CD4-positive, CD25-positive, alpha-beta regulatory T cell (primary cell): ENCODE measurements at regions not wholly inside any gene's neighbourhood (a gene's known extent, or its start where the extent isn't known, plus 50 kb on each side); places are given as distances from the start of the nearest gene placed in this dataset.

Source experiments
- ATAC-seq, 2 donors: fragments of 150-1000 bp; cut with Tn5 transposase; one replicate each; pipeline ENCODE4 v1.10.0; 2021; ENCODE audit warnings: low read depth in 2 of 2, moderate number of reproducible peaks in 2 of 2, moderate library complexity in 1 of 2
- DNase-seq, 3 donors: peaks; one replicate each; pipeline versions ENCODE4 v3.0.0 to v3.0.0-alpha.2; 2012 to 2022; ENCODE audit warnings: mixed read lengths in 1 of 3
- H3K27ac ChIP-seq: one replicate; pipeline ENCODE4 v1.7.0; 2013; ENCODE audit warnings: mild to moderate bottlenecking, low read length; ENCODE audit not compliant: insufficient read depth, poor library complexity, severe bottlenecking
- H3K27me3 ChIP-seq: one replicate; pipeline ENCODE4 v1.7.0; 2013; ENCODE audit warnings: low read length; ENCODE audit not compliant: control insufficient read depth, insufficient read depth
- H3K36me3 ChIP-seq: one replicate; pipeline ENCODE4 v1.7.0; 2013; ENCODE audit warnings: mild to moderate bottlenecking, low read length, moderate library complexity; ENCODE audit not compliant: control insufficient read depth, insufficient read depth
- H3K4me1 ChIP-seq: 2 replicates; pipeline ENCODE4 v1.7.0; 2013; ENCODE audit warnings: mild to moderate bottlenecking, low read length; ENCODE audit not compliant: insufficient read depth, control insufficient read depth, poor library complexity, severe bottlenecking
- H3K4me3 ChIP-seq: one replicate; pipeline ENCODE4 v1.7.0; 2013; ENCODE audit warnings: low read depth, mild to moderate bottlenecking, low read length, moderate library complexity
- H3K9me3 ChIP-seq, 2 experiments: 1 replicate in 1 of 2; 2 replicates in 1 of 2; pipeline ENCODE4 v1.7.0; 2013; ENCODE audit warnings: low read length in 2 of 2, mild to moderate bottlenecking in 1 of 2, moderate library complexity in 1 of 2; ENCODE audit not compliant: control insufficient read depth in 2 of 2
- H3K27ac Mint-ChIP-seq, 3 donors: one replicate each; pipeline ENCODE4 v1.8.0; 2020 to 2022; ENCODE audit warnings: mild to moderate bottlenecking in 3 of 3, mixed read lengths in 3 of 3, moderate library complexity in 2 of 3
- H3K27me3 Mint-ChIP-seq: one replicate; pipeline ENCODE4 v1.8.0; 2022; ENCODE audit warnings: mild to moderate bottlenecking, mixed read lengths
- H3K36me3 Mint-ChIP-seq: one replicate; pipeline ENCODE4 v1.8.0; 2020; ENCODE audit warnings: mixed read lengths
- H3K4me1 Mint-ChIP-seq, 4 donors: one replicate each; pipeline ENCODE4 v1.8.0; 2020 to 2022; ENCODE audit warnings: mixed read lengths in 4 of 4, mild to moderate bottlenecking in 1 of 4
- H3K4me3 Mint-ChIP-seq, 4 donors: one replicate each; pipeline ENCODE4 v1.8.0; 2020 to 2022; ENCODE audit warnings: mild to moderate bottlenecking in 4 of 4, mixed read lengths in 4 of 4, moderate library complexity in 3 of 4
- H3K9me3 Mint-ChIP-seq, 7 donors: one replicate each; pipeline ENCODE4 v1.8.0; 2020 to 2022; ENCODE audit warnings: mixed read lengths in 7 of 7, mild to moderate bottlenecking in 3 of 7, moderate library complexity in 2 of 7

GRCh38 chr3:168427835-168428475 is 332.2 kb upstream of the GOLIM4 start:
- Histone ChIP-seq H3K36me3 (no peaks in the 10 kb centered on the region), H3K27me3 (no peaks in the 10 kb centered on the region), H3K4me3 (no peak overlapping the region), H3K27ac (no peak overlapping the region), H3K4me1 (no peaks in the 10 kb centered on the region), H3K9me3 (no peaks in the 10 kb centered on the region)
- DNase-seq: no peak
- no peaks in the 10 kb centered on the region for H3K4me1 Mint-ChIP-seq
- ATAC-seq: no peak
- no peaks in the 10 kb centered on the region for H3K27me3 Mint-ChIP-seq
- no peak overlapping the region for H3K4me3 Mint-ChIP-seq
- H3K27ac Mint-ChIP-seq: no peak overlapping the region
- no peaks in the 10 kb centered on the region for H3K36me3 Mint-ChIP-seq
- H3K9me3 Mint-ChIP-seq: peaks cover 0 to 15% (median 2%) of the 10 kb centered on the region in 7 donors

- ATAC-seq (no peak), DNase-seq (no peak)
- Mint-ChIP-seq H3K36me3 (no peaks in the 10 kb centered on the region), H3K4me3 (no peak overlapping the region), H3K9me3 (peaks cover 0 to 16% (median 4%) of the 10 kb centered on the region in 7 donors), H3K27ac (no peak overlapping the region), H3K27me3 (no peaks in the 10 kb centered on the region), H3K4me1 (no peaks in the 10 kb centered on the region)
- Histone ChIP-seq H3K4me3 (no peak overlapping the region), H3K36me3 (no peaks in the 10 kb centered on the region), H3K27ac (no peak overlapping the region), H3K4me1 (no peaks in the 10 kb centered on the region), H3K9me3 (no peaks in the 10 kb centered on the region), H3K27me3 (no peaks in the 10 kb centered on the region)
These were observed 331.4 kb upstream of the GOLIM4 start for GRCh38 chr3:168427156-168427555.

- Mint-ChIP-seq H3K4me3 (no peak overlapping the region), H3K27ac (no peak overlapping the region), H3K9me3 (peaks cover 0 to 20% (median 4%) of the 10 kb centered on the region in 7 donors), H3K27me3 (no peaks in the 10 kb centered on the region), H3K36me3 (no peaks in the 10 kb centered on the region), H3K4me1 (no peaks in the 10 kb centered on the region)
- H3K27ac ChIP-seq: no peak overlapping the region
- DNase-seq: no peak
- H3K4me1 ChIP-seq: no peaks in the 10 kb centered on the region
- H3K36me3 ChIP-seq: no peaks in the 10 kb centered on the region
- no peaks in the 10 kb centered on the region for H3K9me3 ChIP-seq
- ATAC-seq: no peak
- H3K27me3 ChIP-seq: no peaks in the 10 kb centered on the region
- H3K4me3 ChIP-seq: no peak overlapping the region
These were observed 330.3 kb upstream of the GOLIM4 start for GRCh38 chr3:168425936-168426595.

GRCh38 chr3:168424059-168424734 is 328.5 kb upstream of the GOLIM4 start:
- Histone ChIP-seq H3K4me3 (no peak overlapping the region), H3K27me3 (no peaks in the 10 kb centered on the region), H3K27ac (no peak overlapping the region), H3K9me3 (no peaks in the 10 kb centered on the region), H3K4me1 (no peaks in the 10 kb centered on the region), H3K36me3 (no peaks in the 10 kb centered on the region)
- no peak overlapping the region for H3K4me3 Mint-ChIP-seq
- H3K4me1 Mint-ChIP-seq: no peaks in the 10 kb centered on the region
- ATAC-seq (no peak), DNase-seq (no peak)
- H3K27me3 Mint-ChIP-seq: no peaks in the 10 kb centered on the region
- H3K9me3 Mint-ChIP-seq: peaks cover 0 to 14% (median 1%) of the 10 kb centered on the region in 7 donors
- no peaks in the 10 kb centered on the region for H3K36me3 Mint-ChIP-seq
- no peak overlapping the region for H3K27ac Mint-ChIP-seq

GRCh38 chr3:168422843-168423242 is 327.1 kb upstream of the GOLIM4 start:
- no peak overlapping the region for H3K27ac Mint-ChIP-seq
- Histone ChIP-seq H3K27me3 (no peaks in the 10 kb centered on the region), H3K4me1 (no peaks in the 10 kb centered on the region), H3K36me3 (no peaks in the 10 kb centered on the region), H3K9me3 (no peaks in the 10 kb centered on the region), H3K27ac (no peak overlapping the region), H3K4me3 (no peak overlapping the region)
- ATAC-seq (no peak), DNase-seq (no peak)
- no peak overlapping the region for H3K4me3 Mint-ChIP-seq
- H3K9me3 Mint-ChIP-seq: peaks cover 0 to 15% (median 1%) of the 10 kb centered on the region in 7 donors
- no peaks in the 10 kb centered on the region for H3K36me3 Mint-ChIP-seq
- H3K27me3 Mint-ChIP-seq: no peaks in the 10 kb centered on the region
- no peaks in the 10 kb centered on the region for H3K4me1 Mint-ChIP-seq

GRCh38 chr3:168419091-168419490 is 323.4 kb upstream of the GOLIM4 start:
- H3K4me3 ChIP-seq: no peak overlapping the region
- Mint-ChIP-seq H3K27ac (no peak overlapping the region), H3K4me3 (no peak overlapping the region), H3K27me3 (no peaks in the 10 kb centered on the region), H3K36me3 (no peaks in the 10 kb centered on the region), H3K9me3 (peaks cover 1 to 25% (median 3%) of the 10 kb centered on the region in 7 donors), H3K4me1 (no peaks in the 10 kb centered on the region)
- no peaks in the 10 kb centered on the region for H3K4me1 ChIP-seq
- no peak for ATAC-seq
- H3K36me3 ChIP-seq: no peaks in the 10 kb centered on the region
- DNase-seq: no peak
- H3K27ac ChIP-seq: no peak overlapping the region
- no peaks in the 10 kb centered on the region for H3K9me3 ChIP-seq
- no peaks in the 10 kb centered on the region for H3K27me3 ChIP-seq

GRCh38 chr3:168417016-168417415 is 321.3 kb upstream of the GOLIM4 start:
- Mint-ChIP-seq H3K36me3 (no peaks in the 10 kb centered on the region), H3K4me1 (no peaks in the 10 kb centered on the region), H3K27ac (no peak overlapping the region), H3K9me3 (peaks cover 0 to 22% (median 3%) of the 10 kb centered on the region in 7 donors), H3K4me3 (no peak overlapping the region), H3K27me3 (no peaks in the 10 kb centered on the region)
- ATAC-seq: no peak
- Histone ChIP-seq H3K27ac (no peak overlapping the region), H3K36me3 (no peaks in the 10 kb centered on the region), H3K4me3 (no peak overlapping the region), H3K27me3 (no peaks in the 10 kb centered on the region), H3K9me3 (no peaks in the 10 kb centered on the region), H3K4me1 (no peaks in the 10 kb centered on the region)
- no peak for DNase-seq
